GM13976 (cell line): ENCODE measurements at regions not wholly inside any gene's neighbourhood (a gene's known extent, or its start where the extent isn't known, plus 50 kb on each side); places are given as distances from the start of the nearest gene placed in this dataset.

Source experiments
- DNase-seq: peaks from one replicate; pipeline ENCODE4 v3.0.0; 2012; ENCODE audit warnings: low spot score
- CTCF ChIP-seq: IDR thresholded peaks from 2 replicates; pipeline ENCODE4 v1.5.1; 2012; ENCODE audit warnings: borderline replicate concordance, mild to moderate bottlenecking; ENCODE audit not compliant: insufficient read depth; ENCODE audit errors: extremely low read depth, missing control alignments, control extremely low read depth
- in situ Hi-C: fragments of 300-500 bp; cut with MboI; formaldehyde crosslinking; loops from one replicate; pipeline ENCODE4 v1.12.0; 2022; ENCODE audit warnings: low sequenced_read_pairs, mixed read lengths, inconsistent platforms; ENCODE audit not compliant: unreplicated experiment

GRCh38 chr1:4494558-4494957 is 159.9 kb upstream of the AJAP1 start:
- no peak for DNase-seq
- in situ Hi-C loops, result no loop called here
- TF ChIP-seq CTCF, result no peak

DNA sequence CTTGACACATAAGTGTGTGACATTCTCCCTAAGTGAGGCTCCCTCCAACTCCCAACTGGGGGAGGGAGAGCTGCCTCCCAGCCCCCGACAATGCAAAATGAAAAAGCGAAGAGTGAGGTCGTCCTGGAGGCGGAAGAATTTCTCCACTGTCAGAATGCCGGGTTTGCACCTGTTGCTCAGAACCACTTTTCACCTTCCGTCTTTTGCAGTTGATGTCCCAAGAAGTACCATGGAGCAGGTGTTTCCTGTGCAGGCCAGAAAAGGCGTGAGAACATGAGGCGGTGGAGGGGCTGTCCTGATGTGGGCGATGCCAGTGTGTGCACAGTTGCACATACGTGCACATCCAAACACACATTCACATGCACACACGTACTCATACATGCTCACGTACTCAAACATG is 158.6 kb upstream of the AJAP1 start:
- no peak for DNase-seq
- in situ Hi-C loops, result no loop called here
- no peak for TF ChIP-seq CTCF

DNA sequence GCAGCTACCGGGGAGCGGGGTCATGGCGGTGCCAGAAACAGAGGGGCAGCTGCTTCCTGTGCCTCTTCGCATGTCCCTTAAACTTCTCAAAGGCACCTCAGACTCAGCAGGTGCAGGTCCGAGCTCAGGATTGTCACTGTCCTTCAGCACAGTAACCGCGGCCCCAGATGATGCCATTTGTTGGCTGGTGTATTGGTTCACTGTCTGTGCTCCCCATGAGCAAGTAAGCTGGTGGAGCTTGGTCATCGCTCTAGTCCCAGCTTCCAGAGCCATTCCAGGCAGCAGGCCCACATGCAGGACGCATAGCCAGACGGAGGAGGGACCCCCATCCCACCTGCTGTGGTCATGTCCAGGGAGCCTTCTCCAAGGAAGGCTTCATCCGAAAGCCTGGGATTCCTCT is 154.0 kb upstream of the AJAP1 start:
- no peak for DNase-seq
- in situ Hi-C loops, result no loop called here
- TF ChIP-seq CTCF, result no peak

DNA sequence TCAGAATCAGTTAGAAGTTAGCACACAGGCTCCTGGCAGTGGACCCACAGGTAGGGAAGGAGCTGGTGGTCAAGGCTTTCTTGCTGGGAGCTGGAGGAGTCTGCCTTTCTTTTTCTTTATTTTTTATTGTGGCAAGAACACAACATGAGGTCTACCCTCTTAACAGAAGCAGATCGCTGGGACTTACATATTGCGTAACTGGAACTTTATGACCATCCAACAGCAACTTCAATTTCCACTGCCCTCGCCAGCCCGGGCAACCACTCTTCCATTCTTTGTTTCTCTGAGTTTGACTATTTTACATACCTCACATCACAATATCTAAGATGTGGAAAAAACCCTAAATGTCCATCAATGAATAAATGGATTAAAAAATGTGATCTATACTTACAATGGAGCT is 147.8 kb upstream of the AJAP1 start:
- in situ Hi-C loops, result no loop called here
- no peak for TF ChIP-seq CTCF
- DNase-seq, result no peak

DNA sequence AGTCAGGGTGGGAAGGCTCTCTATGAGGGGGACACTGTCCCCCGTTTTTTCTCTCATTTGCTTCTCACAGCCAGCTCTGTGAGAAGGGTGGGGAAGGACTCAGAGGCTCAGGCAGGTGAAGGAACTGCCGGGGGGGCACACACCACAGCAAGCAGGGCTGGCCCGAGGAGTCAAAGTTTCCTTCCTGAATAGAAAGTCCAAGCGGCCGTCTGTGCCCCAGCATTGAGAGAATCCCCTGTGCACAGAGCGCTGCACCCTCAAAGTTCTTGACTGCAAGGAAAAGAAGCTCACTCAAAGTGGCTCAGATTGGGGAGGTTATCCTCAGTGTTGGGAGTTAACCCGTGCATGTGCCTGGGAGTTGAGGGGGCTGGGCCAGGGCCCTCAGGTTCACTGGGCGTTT is 145.2 kb upstream of the AJAP1 start:
- TF ChIP-seq CTCF, result no peak
- no peak for DNase-seq
- in situ Hi-C loops, result no loop called here

DNA sequence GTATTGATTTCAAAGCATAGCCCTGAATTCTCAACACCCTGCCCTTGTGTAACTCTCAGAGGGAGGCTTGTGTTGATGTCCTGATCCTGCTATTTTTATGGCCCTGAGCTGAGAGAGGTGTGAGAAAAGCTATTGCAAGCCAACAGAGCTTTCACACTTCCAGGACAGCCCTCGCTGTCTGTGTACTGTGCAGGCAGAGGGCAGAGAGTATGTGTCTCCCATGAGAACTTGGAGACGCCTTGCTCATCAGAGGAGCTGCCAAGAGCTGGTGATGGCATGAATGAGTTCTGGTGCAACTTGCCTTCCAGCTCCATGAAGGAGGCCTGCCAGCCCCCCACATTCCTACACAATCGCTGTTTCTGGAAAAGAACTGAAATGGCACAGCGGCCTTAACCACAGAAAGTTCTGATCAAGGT is 144.1 kb upstream of the AJAP1 start:
- in situ Hi-C loops, result no loop called here
- no peak for TF ChIP-seq CTCF
- DNase-seq, result no peak

- no peak for DNase-seq
- in situ Hi-C loops, result no loop called here
- no peak for TF ChIP-seq CTCF
Measured at GRCh38 chr1:4511374-4511773, 143.0 kb upstream of the AJAP1 start.
